D721Med (cell line): ENCODE measurements at regions not wholly inside any gene's neighbourhood (a gene's known extent, or its start where the extent isn't known, plus 50 kb on each side); places are given as distances from the start of the nearest gene placed in this dataset.

Experiments used
- DNase-seq: peaks from one replicate; pipeline ENCODE4 v3.0.0; 2011; ENCODE audit warnings: low spot score; ENCODE audit not compliant: insufficient read length
- FAIRE-seq: peaks from 2 replicates; lab custom pipeline; 2011; peaks lifted over from hg19 to GRCh38; lab: Jason Lieb, UNC
- CTCF ChIP-seq: IDR thresholded peaks from 2 replicates; pipeline ENCODE4 v1.5.1; 2012; ENCODE audit warnings: mild to moderate bottlenecking, control low read depth; ENCODE audit not compliant: insufficient read depth; ENCODE audit errors: missing control alignments

- no peak for TF ChIP-seq CTCF
- FAIRE-seq, result no peak
- DNase-seq, result no peak
Measured at GRCh38 chr1:118258975-118259374, 73.9 kb upstream of the SPAG17 start.

- TF ChIP-seq CTCF, result no peak
- FAIRE-seq (no peak), DNase-seq (no peak)
Measured at GRCh38 chr1:118257946-118258345, 72.9 kb upstream of the SPAG17 start.

- TF ChIP-seq CTCF, result no peak
- no peak for DNase-seq
- no peak for FAIRE-seq
Measured at GRCh38 chr1:118254491-118255425, 69.7 kb upstream of the SPAG17 start.

- DNase-seq (no peak), FAIRE-seq (no peak)
- no peak for TF ChIP-seq CTCF
Measured at GRCh38 chr1:118254001-118254400, 69.0 kb upstream of the SPAG17 start.

- TF ChIP-seq CTCF, result no peak
- no peak for FAIRE-seq
- no peak for DNase-seq
Measured at GRCh38 chr1:118253053-118253915, 68.3 kb upstream of the SPAG17 start.

GRCh38 chr1:118252624-118253023 is 67.6 kb upstream of the SPAG17 start:
- DNase-seq (no peak), FAIRE-seq (no peak)
- TF ChIP-seq CTCF, result no peak
